SH-SY5Y (cell line): ENCODE measurements at regions not wholly inside any gene's neighbourhood (a gene's known extent, or its start where the extent isn't known, plus 50 kb on each side); places are given as distances from the start of the nearest gene placed in this dataset.

ENCODE experiments used
- GATA2 ChIP-seq: IDR thresholded peaks from 2 replicates; pipeline ENCODE4 v1.6.1; 2011; ENCODE audit warnings: mild to moderate bottlenecking, low read depth, low read length
- GATA3 ChIP-seq: IDR thresholded peaks from 2 replicates; pipeline ENCODE4 v1.6.1; 2011; ENCODE audit warnings: low read depth, mild to moderate bottlenecking, low read length, moderate library complexity

GRCh38 chr3:106813742-106814141, 563.5 kb upstream of the CCDC54 start:
- TF ChIP-seq GATA2 (no peak), GATA3 (no peak)

- TF ChIP-seq GATA2 (peak; percentile 23; the same call in 1 of the 2 replicates), GATA3 (no peak)
These were observed 563.0 kb upstream of the CCDC54 start for GRCh38 chr3:106814231-106814630.

- no peak for TF ChIP-seq GATA3
These were observed 560.4 kb upstream of the CCDC54 start for GRCh38 chr3:106816838-106817237.

GRCh38 chr3:106817706-106818105, 559.5 kb upstream of the CCDC54 start:
- TF ChIP-seq GATA3 = no peak
- TF ChIP-seq GATA2 = no peak

- no peak for TF ChIP-seq GATA2
- no peak for TF ChIP-seq GATA3
These were observed 557.8 kb upstream of the CCDC54 start for GRCh38 chr3:106819440-106819839.

GRCh38 chr3:106820726-106821362, 556.4 kb upstream of the CCDC54 start:
- TF ChIP-seq GATA3 (no peak), GATA2 (no peak)

DNA sequence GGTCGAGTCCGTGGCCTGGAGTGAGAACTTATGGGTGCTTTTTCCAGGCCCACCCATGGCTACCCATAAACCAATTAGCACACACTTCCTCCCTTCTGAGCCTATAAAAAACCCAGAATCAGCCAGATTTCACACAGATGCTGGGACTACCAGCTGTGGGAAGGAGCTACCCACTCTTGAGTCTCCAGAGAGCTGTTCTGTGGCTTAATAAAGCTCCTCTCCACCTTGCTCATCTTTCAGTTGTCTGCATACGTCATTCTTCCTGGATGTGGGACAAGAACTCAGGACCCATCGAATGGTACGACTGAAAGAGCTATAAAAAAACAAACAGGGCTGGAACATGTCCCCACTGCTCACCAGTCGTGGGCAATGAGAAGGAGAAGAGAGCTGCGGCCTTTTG, 555.4 kb upstream of the CCDC54 start:
- no peak for TF ChIP-seq GATA2
- no peak for TF ChIP-seq GATA3

DNA sequence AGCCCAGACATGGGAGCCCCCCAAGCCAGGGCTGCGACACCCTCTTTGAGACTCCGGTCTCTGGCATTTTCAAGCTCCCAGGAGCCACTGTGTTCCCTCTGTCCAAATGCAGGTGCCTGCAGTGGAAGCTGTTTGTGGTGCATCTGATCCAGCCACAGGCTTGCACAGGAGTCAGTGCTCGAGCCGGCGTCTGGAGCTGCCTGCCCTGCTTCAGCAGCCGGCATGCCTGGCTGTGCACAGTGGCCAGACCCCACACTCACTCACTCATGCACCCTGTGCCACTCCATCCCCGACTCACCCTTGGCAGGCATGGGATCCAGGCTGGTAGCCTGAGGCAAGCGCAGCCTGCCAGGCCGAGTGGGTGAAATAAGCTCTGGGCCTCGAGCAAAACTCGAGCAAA, 555.0 kb upstream of the CCDC54 start:
- TF ChIP-seq GATA3 (no peak), GATA2 (no peak)

DNA sequence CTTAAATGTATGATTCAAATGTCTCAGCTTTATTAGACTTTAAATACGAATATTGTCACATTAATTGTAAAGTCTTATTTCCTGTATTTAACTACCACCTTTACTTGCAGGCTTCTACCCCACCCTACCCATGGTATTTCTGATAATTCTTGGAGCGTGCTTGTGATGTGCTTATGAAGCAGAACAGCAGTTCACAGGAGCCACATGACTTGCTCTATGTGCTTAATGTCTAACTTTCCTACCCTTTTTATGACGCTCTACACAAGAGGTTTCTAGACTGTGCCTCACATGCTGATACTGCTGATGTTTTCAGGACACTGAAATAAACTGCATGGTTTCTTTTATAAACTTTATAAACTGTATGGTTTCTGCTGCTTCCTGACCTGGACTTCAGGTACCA, 553.5 kb upstream of the CCDC54 start:
- TF ChIP-seq GATA2 = no peak
- no peak for TF ChIP-seq GATA3

DNA sequence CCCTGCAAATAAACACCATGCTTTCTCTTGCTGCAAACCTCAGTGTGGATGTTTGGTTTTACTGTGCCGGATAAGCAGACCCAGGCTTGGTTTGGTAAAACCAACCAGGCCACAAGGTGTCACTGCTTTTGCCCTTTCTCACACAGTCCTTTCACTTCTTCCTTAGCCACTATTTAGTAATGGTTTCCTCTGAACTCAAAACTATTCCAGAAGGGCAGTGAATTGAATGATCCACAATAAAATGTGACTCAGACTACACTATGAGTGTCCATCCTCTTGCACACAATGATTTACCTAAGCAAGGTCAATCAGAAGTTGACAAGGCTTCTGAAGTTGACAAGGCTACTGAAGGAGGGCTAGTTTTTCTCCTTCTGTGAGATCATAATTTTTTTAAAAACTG, 552.4 kb upstream of the CCDC54 start:
- no peak for TF ChIP-seq GATA2
- no peak for TF ChIP-seq GATA3

- TF ChIP-seq GATA3 = no peak
- no peak for TF ChIP-seq GATA2
These were observed 551.2 kb upstream of the CCDC54 start for GRCh38 chr3:106825962-106826605.

DNA sequence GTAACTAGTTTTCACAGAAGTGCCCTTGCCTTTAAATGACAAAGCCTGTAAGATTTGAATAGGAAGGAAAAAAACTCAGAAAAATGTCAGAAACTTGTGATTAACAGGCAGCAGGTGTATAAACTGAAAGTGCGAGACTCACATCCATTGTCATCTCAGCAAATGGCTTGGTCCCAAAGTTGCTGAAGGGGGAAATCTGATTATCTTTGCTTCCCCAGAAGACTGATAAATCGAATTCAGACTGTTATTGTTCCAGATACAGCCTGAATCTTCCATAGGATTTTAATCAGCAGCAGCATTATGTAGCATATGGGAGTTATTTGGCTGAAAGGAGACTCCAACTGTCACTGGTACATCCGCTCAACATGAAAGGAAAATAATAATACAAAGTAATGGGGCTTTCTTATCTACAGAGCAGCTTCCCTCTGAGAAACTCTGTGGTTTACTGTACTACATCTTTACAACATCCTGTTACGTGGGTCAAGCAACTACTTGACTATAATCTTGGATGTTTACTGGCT, 550.4 kb upstream of the CCDC54 start:
- TF ChIP-seq GATA2 (peak; percentile 69; the same call in 1 of the 2 replicates), GATA3 (no peak; the same call in 1 of the 2 replicates)

DNA sequence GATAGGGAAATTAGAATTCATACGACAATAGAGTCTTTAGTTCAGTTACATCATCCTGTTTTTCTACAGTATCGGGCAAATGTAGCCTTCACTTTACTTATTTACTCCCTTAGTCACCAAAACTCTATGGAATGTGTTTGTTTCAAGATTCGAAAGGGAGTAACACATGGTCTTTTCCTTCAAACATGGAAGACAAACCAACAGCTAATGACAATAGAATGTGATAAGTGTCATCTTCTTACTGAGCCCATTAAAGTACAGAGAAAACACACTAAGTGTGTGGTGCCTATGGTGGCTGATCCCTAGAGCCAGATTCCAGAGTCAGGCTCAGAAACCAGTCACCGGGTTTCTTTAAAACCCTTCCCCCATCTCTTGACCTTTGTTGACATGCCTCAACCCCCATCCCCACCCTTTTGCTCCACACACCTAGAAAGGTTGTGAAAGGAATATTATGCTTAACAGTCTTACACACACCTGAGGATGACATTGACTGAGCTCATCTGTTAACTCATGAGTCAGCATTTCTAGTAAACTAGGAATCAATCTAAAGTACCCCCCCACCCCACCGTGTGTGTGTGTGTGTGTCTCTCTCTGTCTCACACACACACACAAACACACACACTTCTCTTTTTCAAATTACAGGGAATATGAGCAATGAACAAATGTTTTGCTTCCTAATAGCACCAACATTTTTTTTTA, 549.6 kb upstream of the CCDC54 start:
- TF ChIP-seq GATA2 (no peak), GATA3 (no peak)

- no peak for TF ChIP-seq GATA3
- no peak for TF ChIP-seq GATA2
These were observed 548.0 kb upstream of the CCDC54 start for GRCh38 chr3:106829206-106829605.

- no peak for TF ChIP-seq GATA2
- TF ChIP-seq GATA3 = no peak
These were observed 546.9 kb upstream of the CCDC54 start for GRCh38 chr3:106830334-106830733.

DNA sequence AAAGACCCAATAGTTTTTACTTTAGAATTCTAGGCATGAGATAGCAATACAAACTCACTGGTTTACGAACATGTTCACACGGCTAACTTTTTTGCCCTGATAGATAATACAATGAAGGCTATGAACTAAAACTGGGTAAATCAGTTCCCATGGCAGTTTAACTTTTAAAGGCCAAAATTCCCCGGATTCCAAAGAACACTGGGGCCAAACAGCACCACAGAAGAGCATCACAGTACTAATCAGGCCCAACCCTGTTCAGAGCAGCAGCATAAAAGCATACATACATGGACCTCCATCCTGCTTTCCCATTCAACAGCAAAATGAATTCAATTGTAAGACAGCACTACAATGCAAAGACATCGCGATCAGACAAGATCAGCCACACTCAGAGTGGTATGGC, 540.3 kb upstream of the CCDC54 start:
- TF ChIP-seq GATA2 = no peak
- no peak for TF ChIP-seq GATA3
